Glutamatergic neuron (in vitro differentiated cells): ENCODE measurements at regions not wholly inside any gene's neighbourhood (a gene's known extent, or its start where the extent isn't known, plus 50 kb on each side); places are given as distances from the start of the nearest gene placed in this dataset.

Source experiments
- DNase-seq: peaks from one replicate; pipeline ENCODE4 v3.0.0; 2022
- H3K27ac Mint-ChIP-seq: one replicate; pipeline ENCODE4 v1.8.0; 2020; ENCODE audit warnings: mild to moderate bottlenecking, mixed read lengths, inconsistent platforms; ENCODE audit not compliant: unreplicated experiment
- H3K27me3 Mint-ChIP-seq: one replicate; pipeline ENCODE4 v1.8.0; 2020; ENCODE audit warnings: mild to moderate bottlenecking, moderate library complexity, mixed read lengths, inconsistent platforms; ENCODE audit not compliant: unreplicated experiment
- H3K36me3 Mint-ChIP-seq: one replicate; pipeline ENCODE4 v1.8.0; 2020; ENCODE audit warnings: mild to moderate bottlenecking, mixed read lengths, inconsistent platforms; ENCODE audit not compliant: unreplicated experiment
- H3K4me1 Mint-ChIP-seq: one replicate; pipeline ENCODE4 v1.8.0; 2020; ENCODE audit warnings: mild to moderate bottlenecking, low read depth, mixed read lengths, inconsistent platforms; ENCODE audit not compliant: unreplicated experiment
- H3K4me3 Mint-ChIP-seq: one replicate; pipeline ENCODE4 v1.8.0; 2020; ENCODE audit warnings: mild to moderate bottlenecking, mixed read lengths, inconsistent platforms; ENCODE audit not compliant: unreplicated experiment
- H3K9me3 Mint-ChIP-seq: one replicate; pipeline ENCODE4 v1.8.0; 2020; ENCODE audit warnings: mild to moderate bottlenecking, moderate library complexity, mixed read lengths, inconsistent platforms; ENCODE audit not compliant: unreplicated experiment
- CTCF ChIP-seq: fragments of 200-600 bp; sonication (generic); IDR thresholded peaks from one replicate; pipeline ENCODE4 v1.5.0; 2021; ENCODE audit not compliant: partially characterized antibody, unreplicated experiment

- H3K27me3 Mint-ChIP-seq: peaks cover 4% of the 10 kb centered on the region
- no peak overlapping the region for H3K4me3 Mint-ChIP-seq
- H3K36me3 Mint-ChIP-seq: no peaks in the 10 kb centered on the region
- H3K9me3 Mint-ChIP-seq: no peaks in the 10 kb centered on the region
- TF ChIP-seq CTCF: no peak
- peaks cover 21% of the 10 kb centered on the region for H3K4me1 Mint-ChIP-seq
- peak overlapping the region; percentile 23 for H3K27ac Mint-ChIP-seq
- no peak for DNase-seq
Observed at GRCh38 chr2:205930209-205930608, 155.8 kb downstream of the INO80D start.

- Mint-ChIP-seq H3K4me1 (peaks cover 21% of the 10 kb centered on the region), H3K27me3 (peaks cover 4% of the 10 kb centered on the region), H3K36me3 (no peaks in the 10 kb centered on the region)
Observed at GRCh38 chr2:205929246-205929942, 156.6 kb downstream of the INO80D start.

GRCh38 chr2:205925373-205926337 is 160.3 kb downstream of the INO80D start:
- peaks cover 4% of the 10 kb centered on the region for H3K27me3 Mint-ChIP-seq
- H3K27ac Mint-ChIP-seq: no peak overlapping the region
- DNase-seq: peak; percentile 93
- peak; percentile 90 for TF ChIP-seq CTCF
- peaks cover 21% of the 10 kb centered on the region for H3K4me1 Mint-ChIP-seq
- H3K9me3 Mint-ChIP-seq: no peaks in the 10 kb centered on the region
- H3K36me3 Mint-ChIP-seq: no peaks in the 10 kb centered on the region
- H3K4me3 Mint-ChIP-seq: no peak overlapping the region

More at GRCh38 chr2:205929246-205929942, 156.6 kb downstream of the INO80D start:
- Mint-ChIP-seq H3K4me3 (no peak overlapping the region), H3K27ac (peak overlapping the region; percentile 48), H3K9me3 (no peaks in the 10 kb centered on the region)
- no peak for DNase-seq
- TF ChIP-seq CTCF: no peak

- no peak overlapping the region for H3K4me3 Mint-ChIP-seq
- TF ChIP-seq CTCF: no peak
- H3K27ac Mint-ChIP-seq: no peak overlapping the region
- peaks cover 15% of the 10 kb centered on the region for H3K4me1 Mint-ChIP-seq
- peaks cover 8% of the 10 kb centered on the region for H3K27me3 Mint-ChIP-seq
- no peak for DNase-seq
- H3K36me3 Mint-ChIP-seq: peaks cover 5% of the 10 kb centered on the region
- H3K9me3 Mint-ChIP-seq: no peaks in the 10 kb centered on the region
Observed at GRCh38 chr2:205924676-205925075, 161.3 kb downstream of the INO80D start.
